NB4 (cell line): ENCODE measurements at regions not wholly inside any gene's neighbourhood (a gene's known extent, or its start where the extent isn't known, plus 50 kb on each side); places are given as distances from the start of the nearest gene placed in this dataset.

Experiments
- MAX ChIP-seq: IDR thresholded peaks from 2 replicates; pipeline ENCODE4 v1.6.1; 2011; ENCODE audit warnings: low read depth, low read length
- TF ChIP-seq, protein P1 (sequence below): IDR thresholded peaks from one replicate; pipeline ENCODE4 v1.5.1; 2012; ENCODE audit warnings: low read depth, low read length

DNA sequence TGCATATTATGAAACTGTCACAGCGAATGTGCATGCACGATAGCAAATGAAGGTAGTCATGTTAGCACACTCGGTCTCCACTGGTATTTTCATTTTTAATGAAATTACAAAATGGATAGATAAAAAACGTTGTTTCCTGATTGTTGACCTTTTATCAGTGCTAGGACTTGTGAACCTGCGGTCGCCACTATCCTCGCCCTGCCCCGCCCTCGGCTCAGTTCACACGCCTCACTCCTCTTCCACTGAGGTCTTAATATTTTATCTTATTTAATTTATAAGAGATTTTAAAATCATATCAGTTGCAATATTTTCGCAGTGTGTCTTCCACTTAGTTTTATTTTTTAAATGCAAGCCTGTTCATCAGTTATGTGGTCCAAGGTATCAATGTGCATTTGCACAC, 382.6 kb upstream of the IRX4 start:
- TF ChIP-seq MAX = no peak
- TF ChIP-seq, protein P1, sequence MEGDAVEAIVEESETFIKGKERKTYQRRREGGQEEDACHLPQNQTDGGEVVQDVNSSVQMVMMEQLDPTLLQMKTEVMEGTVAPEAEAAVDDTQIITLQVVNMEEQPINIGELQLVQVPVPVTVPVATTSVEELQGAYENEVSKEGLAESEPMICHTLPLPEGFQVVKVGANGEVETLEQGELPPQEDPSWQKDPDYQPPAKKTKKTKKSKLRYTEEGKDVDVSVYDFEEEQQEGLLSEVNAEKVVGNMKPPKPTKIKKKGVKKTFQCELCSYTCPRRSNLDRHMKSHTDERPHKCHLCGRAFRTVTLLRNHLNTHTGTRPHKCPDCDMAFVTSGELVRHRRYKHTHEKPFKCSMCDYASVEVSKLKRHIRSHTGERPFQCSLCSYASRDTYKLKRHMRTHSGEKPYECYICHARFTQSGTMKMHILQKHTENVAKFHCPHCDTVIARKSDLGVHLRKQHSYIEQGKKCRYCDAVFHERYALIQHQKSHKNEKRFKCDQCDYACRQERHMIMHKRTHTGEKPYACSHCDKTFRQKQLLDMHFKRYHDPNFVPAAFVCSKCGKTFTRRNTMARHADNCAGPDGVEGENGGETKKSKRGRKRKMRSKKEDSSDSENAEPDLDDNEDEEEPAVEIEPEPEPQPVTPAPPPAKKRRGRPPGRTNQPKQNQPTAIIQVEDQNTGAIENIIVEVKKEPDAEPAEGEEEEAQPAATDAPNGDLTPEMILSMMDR = no peak
